ENCODE measurements at regions not wholly inside any gene's neighbourhood (a gene's known extent, or its start where the extent isn't known, plus 50 kb on each side); places are given as distances from the start of the nearest gene placed in this dataset.

DNA sequence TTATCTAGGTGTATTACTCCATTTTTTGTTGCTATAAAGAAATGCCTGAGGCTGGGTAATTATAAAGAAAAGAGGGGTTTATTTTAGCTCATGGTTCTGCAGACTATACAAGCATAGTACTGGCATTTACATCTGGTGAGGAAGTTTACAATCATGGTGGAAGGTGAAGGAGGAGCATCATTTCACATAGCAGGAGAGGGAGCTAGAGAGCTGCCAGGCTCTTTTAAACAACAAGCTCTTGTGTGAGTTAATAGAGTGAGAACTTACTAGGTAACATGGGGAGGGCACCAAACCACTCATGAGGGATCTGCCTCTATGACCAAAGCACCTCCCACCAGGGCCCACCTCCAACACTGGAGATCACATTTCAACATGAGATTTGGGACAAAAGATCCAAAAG lies 221.7 kb upstream of the GPC6 start:
- TF ChIP-seq ZFX (IDR thresholded peaks at IDR 0.05; ENCODE audit: borderline replicate concordance), result no peak
- TF ChIP-seq, protein P1, sequence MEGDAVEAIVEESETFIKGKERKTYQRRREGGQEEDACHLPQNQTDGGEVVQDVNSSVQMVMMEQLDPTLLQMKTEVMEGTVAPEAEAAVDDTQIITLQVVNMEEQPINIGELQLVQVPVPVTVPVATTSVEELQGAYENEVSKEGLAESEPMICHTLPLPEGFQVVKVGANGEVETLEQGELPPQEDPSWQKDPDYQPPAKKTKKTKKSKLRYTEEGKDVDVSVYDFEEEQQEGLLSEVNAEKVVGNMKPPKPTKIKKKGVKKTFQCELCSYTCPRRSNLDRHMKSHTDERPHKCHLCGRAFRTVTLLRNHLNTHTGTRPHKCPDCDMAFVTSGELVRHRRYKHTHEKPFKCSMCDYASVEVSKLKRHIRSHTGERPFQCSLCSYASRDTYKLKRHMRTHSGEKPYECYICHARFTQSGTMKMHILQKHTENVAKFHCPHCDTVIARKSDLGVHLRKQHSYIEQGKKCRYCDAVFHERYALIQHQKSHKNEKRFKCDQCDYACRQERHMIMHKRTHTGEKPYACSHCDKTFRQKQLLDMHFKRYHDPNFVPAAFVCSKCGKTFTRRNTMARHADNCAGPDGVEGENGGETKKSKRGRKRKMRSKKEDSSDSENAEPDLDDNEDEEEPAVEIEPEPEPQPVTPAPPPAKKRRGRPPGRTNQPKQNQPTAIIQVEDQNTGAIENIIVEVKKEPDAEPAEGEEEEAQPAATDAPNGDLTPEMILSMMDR (IDR thresholded peaks at IDR 0.05), result peak; percentile 58

DNA sequence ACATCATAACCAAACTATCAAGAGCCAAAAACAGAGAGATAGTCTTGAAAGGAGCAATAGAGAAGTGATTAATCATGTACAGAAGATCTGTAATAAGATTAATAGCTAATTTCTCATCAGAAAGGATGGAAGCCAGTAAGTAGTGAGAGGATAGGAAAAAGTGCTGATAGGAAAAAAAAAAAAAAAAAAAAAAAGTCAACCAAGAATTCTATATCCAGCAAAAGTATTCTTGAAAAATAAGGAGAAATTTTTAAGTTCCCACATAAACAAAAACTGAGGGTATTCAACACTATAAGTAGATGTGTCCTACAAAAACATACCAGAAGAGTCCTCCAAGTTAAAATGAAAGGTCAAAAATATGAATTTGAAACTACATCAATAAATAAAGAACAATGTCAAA lies 218.7 kb upstream of the GPC6 start:
- no peak for TF ChIP-seq ZFX (IDR thresholded peaks at IDR 0.05; ENCODE audit: borderline replicate concordance)
- TF ChIP-seq, protein P1 (IDR thresholded peaks at IDR 0.05), result no peak

More for the DNA sequence above, 221.7 kb upstream of the GPC6 start:
- no peak overlapping the region for H3K27ac ChIP-seq

DNA sequence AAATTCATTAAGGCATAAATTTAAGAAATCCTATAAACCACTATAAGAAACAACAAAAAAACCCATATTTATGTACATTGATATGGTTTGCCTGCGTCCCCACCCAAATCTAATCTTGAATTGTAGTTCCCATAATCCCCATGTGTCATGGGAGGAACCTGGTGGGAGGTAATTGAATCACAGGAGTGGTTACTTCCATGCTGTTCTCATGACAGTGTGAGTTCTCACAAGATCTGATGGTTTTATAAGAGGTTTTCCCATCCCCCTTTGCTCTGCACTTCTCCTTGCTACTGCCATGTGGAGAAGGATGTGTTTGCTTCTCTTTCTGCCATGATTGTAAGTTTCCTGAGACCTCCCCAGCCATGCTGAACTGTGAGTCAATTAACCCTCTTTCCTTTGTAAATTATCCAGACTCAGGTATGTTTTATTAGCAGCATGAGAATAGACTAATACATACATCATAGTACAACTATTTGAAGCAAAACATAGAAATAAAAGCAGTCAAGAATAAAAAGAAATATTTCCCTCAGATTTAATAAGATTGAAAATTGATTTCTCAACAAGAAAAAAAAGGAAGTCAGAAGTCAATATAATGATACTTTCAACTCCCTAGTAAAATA lies 209.0 kb upstream of the GPC6 start:
- TF ChIP-seq ZFX (IDR thresholded peaks at IDR 0.05; ENCODE audit: borderline replicate concordance), result no peak
- TF ChIP-seq, protein P1 (IDR thresholded peaks at IDR 0.05), result no peak

More for the DNA sequence above, 218.7 kb upstream of the GPC6 start:
- no peak overlapping the region for H3K27ac ChIP-seq

DNA sequence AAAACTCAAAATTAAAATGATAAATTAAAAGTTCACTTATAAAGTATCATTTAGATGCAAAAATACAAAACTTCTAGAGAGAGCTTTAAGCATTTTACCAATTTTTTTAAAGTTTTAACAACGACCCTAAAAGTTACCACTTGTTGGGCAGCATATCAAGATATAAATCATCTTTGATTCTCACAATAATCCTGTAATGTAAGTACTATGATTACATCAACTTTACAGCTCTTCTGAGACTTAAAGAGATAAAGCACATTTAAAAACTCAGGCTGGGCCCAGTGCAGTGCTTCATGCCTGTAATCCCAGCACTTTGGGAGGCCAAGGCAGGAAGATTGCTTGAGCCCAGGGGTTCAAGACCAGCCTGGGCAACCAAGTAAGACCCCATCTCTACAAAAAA lies 202.7 kb upstream of the GPC6 start:
- no peak overlapping the region for H3K27ac ChIP-seq
- TF ChIP-seq, protein P1 (IDR thresholded peaks at IDR 0.05), result no peak
- no peak for TF ChIP-seq ZFX (IDR thresholded peaks at IDR 0.05; ENCODE audit: borderline replicate concordance)

More for the DNA sequence above, 209.0 kb upstream of the GPC6 start:
- H3K27ac ChIP-seq, result no peak overlapping the region

DNA sequence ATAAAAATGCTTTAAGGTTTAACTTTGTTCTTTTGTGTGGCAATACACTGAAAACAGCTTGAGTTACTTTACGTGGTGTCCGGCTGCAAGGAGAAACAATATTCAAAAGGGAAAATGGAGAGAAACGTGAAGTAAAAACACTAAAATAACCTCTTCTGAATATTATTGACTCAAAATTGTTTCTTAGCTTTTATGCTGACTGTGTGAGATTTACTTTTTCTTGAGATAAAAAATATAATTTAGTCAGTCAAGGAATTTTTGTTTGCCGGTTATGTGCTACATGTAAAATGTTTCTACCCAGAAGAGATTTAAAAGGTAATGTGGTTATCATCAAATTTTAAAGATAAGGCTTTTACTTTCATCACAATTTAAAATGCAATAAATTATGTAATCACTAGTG lies 200.6 kb upstream of the GPC6 start:
- TF ChIP-seq ZFX (IDR thresholded peaks at IDR 0.05; ENCODE audit: borderline replicate concordance), result no peak
- TF ChIP-seq, protein P1 (IDR thresholded peaks at IDR 0.05), result no peak
- no peak overlapping the region for H3K27ac ChIP-seq

DNA sequence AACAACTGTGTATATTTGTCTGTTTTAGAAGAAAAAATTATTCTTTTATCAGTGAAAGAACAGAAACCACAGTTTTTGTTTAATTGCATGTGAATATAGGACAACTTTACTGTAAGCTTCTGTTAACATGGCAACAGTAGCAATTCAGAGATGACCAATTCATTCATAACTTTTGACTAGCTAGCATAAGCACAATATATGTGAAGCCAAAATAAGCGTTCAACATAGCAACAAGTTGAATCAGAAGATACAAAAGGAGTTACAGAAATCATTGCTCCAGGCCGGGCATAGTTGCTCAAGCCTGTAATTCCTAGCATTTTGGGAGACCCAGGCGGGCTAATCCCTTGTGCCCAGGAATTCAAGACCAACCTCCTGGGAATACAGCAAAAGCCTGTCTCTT lies 197.1 kb upstream of the GPC6 start:
- H3K27ac ChIP-seq, result no peak overlapping the region
- TF ChIP-seq ZFX (IDR thresholded peaks at IDR 0.05; ENCODE audit: borderline replicate concordance), result no peak
- TF ChIP-seq, protein P1 (IDR thresholded peaks at IDR 0.05), result no peak

DNA sequence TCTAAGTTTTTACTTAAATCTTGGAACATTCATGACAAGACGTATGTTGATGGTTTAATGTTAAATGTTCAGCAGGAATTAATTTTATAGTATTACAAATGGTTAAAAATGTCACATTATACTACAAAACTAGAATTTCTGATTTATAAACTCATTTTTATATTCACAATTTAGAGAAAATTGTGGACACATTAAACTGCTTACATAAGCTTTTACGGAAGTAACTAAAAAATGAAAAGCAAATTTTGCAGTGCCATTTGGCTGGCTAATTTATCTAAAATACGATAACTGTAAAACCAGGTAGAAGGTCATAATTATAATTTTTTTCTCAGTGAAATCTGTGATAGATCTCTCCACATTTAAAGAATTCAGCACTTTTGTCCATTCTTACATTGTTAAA lies 190.2 kb upstream of the GPC6 start:
- TF ChIP-seq, protein P1 (IDR thresholded peaks at IDR 0.05), result no peak
- TF ChIP-seq ZFX (IDR thresholded peaks at IDR 0.05; ENCODE audit: borderline replicate concordance), result no peak

More for the DNA sequence above, 190.2 kb upstream of the GPC6 start:
- no peak overlapping the region for H3K27ac ChIP-seq

Measured in 22Rv1 (cell line).